ENCODE measurements at regions not wholly inside any gene's neighbourhood (a gene's known extent, or its start where the extent isn't known, plus 50 kb on each side); places are given as distances from the start of the nearest gene placed in this dataset.

- no peak for TF ChIP-seq ASH2L (IDR thresholded peaks at IDR 0.05; ENCODE audit: borderline replicate concordance, low read depth)
Observed at GRCh38 chr3:13217253-13217652, 144.0 kb upstream of the IQSEC1 start (continued).

DNA sequence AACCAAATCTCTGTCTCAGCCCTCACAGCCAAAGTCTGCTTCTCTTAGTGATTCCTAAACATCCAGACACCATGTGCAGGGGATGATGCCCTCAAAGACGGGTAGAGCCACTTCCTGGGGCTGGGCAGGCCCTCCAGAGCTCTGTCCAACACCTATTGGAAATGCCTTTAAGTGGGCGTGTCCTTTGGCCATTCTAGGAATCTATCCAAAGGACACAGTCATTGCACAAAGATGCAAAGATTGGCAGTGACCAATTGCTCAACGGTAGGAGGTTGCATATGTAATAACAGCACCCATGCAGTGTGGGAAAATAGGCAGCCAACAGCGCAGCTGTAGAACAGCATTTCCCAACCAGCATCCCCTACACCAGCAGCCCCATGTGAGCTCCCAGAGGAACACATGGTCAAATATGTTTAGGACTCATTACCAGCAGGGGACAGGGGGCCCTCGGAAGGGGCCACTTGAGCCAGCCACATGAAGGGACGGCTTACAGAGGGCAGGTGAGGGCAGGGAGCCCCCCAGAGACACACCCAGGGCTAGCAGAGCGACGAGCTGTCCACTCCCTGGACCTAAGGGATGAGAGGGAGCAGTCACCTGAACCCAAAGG lies 142.8 kb upstream of the IQSEC1 start:
- no peak overlapping the region for H3K4me2 ChIP-seq (ENCODE audit: control insufficient read depth, insufficient read depth)
- ChIA-PET CTCF (interaction anchor here (0.6 to 1.0 kb wide), 2 partner anchors 11 to 237 kb away, joined by 3 to 5 read pairs; no protein-coding TSS in a partner anchor), SMC1A (ENCODE audit: uncharacterized antibody, unreplicated experiment) (interaction anchor here (1.0 kb wide), 1 partner anchor 18 kb away, joined by 3 read pairs; no protein-coding TSS in a partner anchor), RAD21 (ENCODE audit: unreplicated experiment) (interaction anchor here (0.6 kb wide), 1 partner anchor 10 kb away, joined by 3 read pairs; no protein-coding TSS in a partner anchor), POLR2A (no interaction called here)
- no peaks in the 10 kb centered on the region for H4K20me1 ChIP-seq (ENCODE audit: control insufficient read depth, insufficient read depth)
- no peak for DNase-seq (ENCODE audit: low read depth, low spot score)
- ATAC-seq = no peak
- H3K4me3 ChIP-seq = no peak overlapping the region
- peaks cover 4 to 10% of the 10 kb centered on the region in 2 experiments; a peak in 3 of 4 replicates for H3K27me3 ChIP-seq (replicated peaks in 1 of 2; ENCODE audit: control insufficient read depth in 2 of 2, insufficient read depth in 2 of 2, low read length in 1 of 2)
- WGBS (ENCODE audit: insufficient coverage, insufficient replicate concordance, low lambda C conversion rate, missing lambda C conversion rate) = 9% methylated on average over 8 of the region's 8 CpGs
- intact Hi-C loops (cut with micrococcal nuclease; ENCODE audit: unreplicated experiment) (no loop called here), in situ Hi-C loops (cut with MboI) (no loop called here)
- no peak overlapping the region for H3K27ac ChIP-seq (ENCODE audit: control insufficient read depth, insufficient read depth)
- H2AFZ ChIP-seq (ENCODE audit: control insufficient read depth, low read depth, low read length) = no peak overlapping the region
- H3K9ac ChIP-seq (ENCODE audit: control insufficient read depth, insufficient read depth, low read length) = no peak overlapping the region
- H3K4me1 ChIP-seq (ENCODE audit: control insufficient read depth, insufficient read depth, low read length) = no peaks in the 10 kb centered on the region
- no peaks in the 10 kb centered on the region for H3K9me3 ChIP-seq (replicated peaks; ENCODE audit: control insufficient read depth, insufficient read depth, low read length)
- no peak for FAIRE-seq
- no TSS peak for BruUV-seq (replicated peaks)
- TF ChIP-seq SREBF2 (IDR thresholded peaks at IDR 0.05; ENCODE audit: low read length) (no peak), POU2F2 (IDR thresholded peaks at IDR 0.05; ENCODE audit: borderline replicate concordance, low read depth, low read length) (no peak), CBFB (IDR thresholded peaks at IDR 0.05; ENCODE audit: low read depth) (no peak), DPF2 (IDR thresholded peaks at IDR 0.05) (no peak), ASH2L (IDR thresholded peaks at IDR 0.05; ENCODE audit: borderline replicate concordance, low read depth) (no peak), RFX5 (IDR thresholded peaks at IDR 0.05; ENCODE audit: low read depth, low read length) (no peak), CBX5 (IDR thresholded peaks at IDR 0.05; ENCODE audit: low read depth) (no peak), ZBTB33 (IDR thresholded peaks at IDR 0.05) (no peak), NR2C2 (IDR thresholded peaks at IDR 0.05; ENCODE audit: borderline replicate concordance, control insufficient read depth, insufficient read length, low read depth) (no peak), RELA (IDR thresholded peaks at IDR 0.05; ENCODE audit: borderline replicate concordance, partially characterized antibody) (no peak), E4F1 (IDR thresholded peaks at IDR 0.05; ENCODE audit: borderline replicate concordance, partially characterized antibody) (no peak), CREB1 (IDR thresholded peaks at IDR 0.05; ENCODE audit: low read depth) (no peak)
- TF ChIP-seq, protein P1, sequence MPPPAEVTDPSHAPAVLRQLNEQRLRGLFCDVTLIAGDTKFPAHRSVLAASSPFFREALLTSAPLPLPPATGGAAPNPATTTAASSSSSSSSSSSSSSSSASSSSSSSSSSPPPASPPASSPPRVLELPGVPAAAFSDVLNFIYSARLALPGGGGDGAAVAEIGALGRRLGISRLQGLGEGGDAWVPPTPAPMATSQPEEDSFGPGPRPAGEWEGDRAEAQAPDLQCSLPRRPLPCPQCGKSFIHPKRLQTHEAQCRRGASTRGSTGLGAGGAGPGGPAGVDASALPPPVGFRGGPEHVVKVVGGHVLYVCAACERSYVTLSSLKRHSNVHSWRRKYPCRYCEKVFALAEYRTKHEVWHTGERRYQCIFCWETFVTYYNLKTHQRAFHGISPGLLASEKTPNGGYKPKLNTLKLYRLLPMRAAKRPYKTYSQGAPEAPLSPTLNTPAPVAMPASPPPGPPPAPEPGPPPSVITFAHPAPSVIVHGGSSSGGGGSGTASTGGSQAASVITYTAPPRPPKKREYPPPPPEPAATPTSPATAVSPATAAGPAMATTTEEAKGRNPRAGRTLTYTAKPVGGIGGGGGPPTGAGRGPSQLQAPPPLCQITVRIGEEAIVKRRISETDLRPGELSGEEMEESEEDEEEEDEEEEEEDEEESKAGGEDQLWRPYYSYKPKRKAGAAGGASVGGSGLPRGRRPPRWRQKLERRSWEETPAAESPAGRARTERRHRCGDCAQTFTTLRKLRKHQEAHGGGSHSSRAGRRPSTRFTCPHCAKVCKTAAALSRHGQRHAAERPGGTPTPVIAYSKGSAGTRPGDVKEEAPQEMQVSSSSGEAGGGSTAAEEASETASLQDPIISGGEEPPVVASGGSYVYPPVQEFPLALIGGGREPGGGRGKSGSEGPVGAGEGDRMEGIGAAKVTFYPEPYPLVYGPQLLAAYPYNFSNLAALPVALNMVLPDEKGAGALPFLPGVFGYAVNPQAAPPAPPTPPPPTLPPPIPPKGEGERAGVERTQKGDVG (CRISPR knock-in tag; IDR thresholded peaks at IDR 0.05) = no peak
- TF ChIP-seq, protein P2, sequence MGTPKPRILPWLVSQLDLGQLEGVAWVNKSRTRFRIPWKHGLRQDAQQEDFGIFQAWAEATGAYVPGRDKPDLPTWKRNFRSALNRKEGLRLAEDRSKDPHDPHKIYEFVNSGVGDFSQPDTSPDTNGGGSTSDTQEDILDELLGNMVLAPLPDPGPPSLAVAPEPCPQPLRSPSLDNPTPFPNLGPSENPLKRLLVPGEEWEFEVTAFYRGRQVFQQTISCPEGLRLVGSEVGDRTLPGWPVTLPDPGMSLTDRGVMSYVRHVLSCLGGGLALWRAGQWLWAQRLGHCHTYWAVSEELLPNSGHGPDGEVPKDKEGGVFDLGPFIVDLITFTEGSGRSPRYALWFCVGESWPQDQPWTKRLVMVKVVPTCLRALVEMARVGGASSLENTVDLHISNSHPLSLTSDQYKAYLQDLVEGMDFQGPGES (IDR thresholded peaks at IDR 0.05) = no peak
- no peaks in the 10 kb centered on the region for H3K36me3 ChIP-seq (ENCODE audit: control insufficient read depth in 2 of 2, insufficient read depth in 2 of 2, low read length in 1 of 2)
- no peaks in the 10 kb centered on the region for H3K79me2 ChIP-seq (ENCODE audit: control insufficient read depth, insufficient read depth, low read length)
